A673 (cell line): ENCODE measurements at regions not wholly inside any gene's neighbourhood (a gene's known extent, or its start where the extent isn't known, plus 50 kb on each side); places are given as distances from the start of the nearest gene placed in this dataset.

Experiments used
- CTCF ChIP-seq: fragments of 300-800, 200-600 bp; sonication (generic); conservative IDR thresholded peaks from 2 replicates; pipeline ENCODE4 v1.5.1; 2017; ENCODE audit warnings: low read depth, mild to moderate bottlenecking, antibody characterized with exemption, low read length, moderate library complexity, mixed read lengths
- EZH2 ChIP-seq: fragments of 200-600 bp; sonication (generic); IDR thresholded peaks from 2 replicates; pipeline ENCODE4 v1.6.1; 2017; ENCODE audit warnings: borderline replicate concordance, low read depth, mild to moderate bottlenecking, mixed read lengths, antibody characterized with exemption, low read length; ENCODE audit not compliant: poor library complexity, severe bottlenecking

GRCh38 chr21:39099859-39100258 is 83.4 kb downstream of the PSMG1 start:
- TF ChIP-seq CTCF (no peak), EZH2 (no peak)
